ENCODE measurements at regions not wholly inside any gene's neighbourhood (a gene's known extent, or its start where the extent isn't known, plus 50 kb on each side); places are given as distances from the start of the nearest gene placed in this dataset.
"Not testable (repeated sequence)": the region's sequence is repeated elsewhere in the genome, so short reads cannot be mapped to it uniquely, and the experiment has no call there.

- no peak for DNase-seq (ENCODE audit: low read depth, low spot score)
- TF ChIP-seq SUZ12 (IDR thresholded peaks at IDR 0.05; ENCODE audit: extremely low read depth, insufficient read depth, insufficient read length), result no peak
- no peak for TF ChIP-seq ZNF274 (IDR thresholded peaks at IDR 0.05; ENCODE audit: low read depth, low read length)
- no peak for TF ChIP-seq YY1 (IDR thresholded peaks at IDR 0.05; ENCODE audit: insufficient read depth, insufficient read length)
- H3K4me1 ChIP-seq (ENCODE audit: insufficient read depth, insufficient read length), result no peaks in the 10 kb centered on the region
- no peak overlapping the region for H3K9ac ChIP-seq (ENCODE audit: insufficient read length, low read depth)
- H3K9me3 ChIP-seq (ENCODE audit: insufficient read depth, low read length), result peaks cover 17% of the 10 kb centered on the region
- H3K27me3 ChIP-seq (ENCODE audit: insufficient read depth, insufficient read length), result no peaks in the 10 kb centered on the region
- no peaks in the 10 kb centered on the region for H3K36me3 ChIP-seq (ENCODE audit: insufficient read depth, insufficient read length, low read length)
- H3K4me3 ChIP-seq (ENCODE audit: insufficient read length, low read depth), result no peak overlapping the region
These were observed 84.0 kb upstream of the BMAL1 start for GRCh38 chr11:13193613-13194012.

- not testable (repeated sequence) for H3K36me3 ChIP-seq (ENCODE audit: insufficient read depth, insufficient read length, low read length); H3K4me1 ChIP-seq (ENCODE audit: insufficient read depth, insufficient read length); H3K9me3 ChIP-seq (ENCODE audit: insufficient read depth, low read length); H3K27me3 ChIP-seq (ENCODE audit: insufficient read depth, insufficient read length); H3K9ac ChIP-seq (ENCODE audit: insufficient read length, low read depth); H3K4me3 ChIP-seq (ENCODE audit: insufficient read length, low read depth); DNase-seq (ENCODE audit: low read depth, low spot score)
These were observed 80.2 kb upstream of the BMAL1 start for GRCh38 chr11:13197374-13197773.

- no peak for DNase-seq (ENCODE audit: low read depth, low spot score)
- H3K4me1 ChIP-seq (ENCODE audit: insufficient read depth, insufficient read length), result no peaks in the 10 kb centered on the region
- no peak overlapping the region for H3K4me3 ChIP-seq (ENCODE audit: insufficient read length, low read depth)
- H3K36me3 ChIP-seq (ENCODE audit: insufficient read depth, insufficient read length, low read length), result no peaks in the 10 kb centered on the region
- H3K9ac ChIP-seq (ENCODE audit: insufficient read length, low read depth), result no peak overlapping the region
- no peaks in the 10 kb centered on the region for H3K9me3 ChIP-seq (ENCODE audit: insufficient read depth, low read length)
- TF ChIP-seq YY1 (IDR thresholded peaks at IDR 0.05; ENCODE audit: insufficient read depth, insufficient read length), result no peak
- no peak for TF ChIP-seq SUZ12 (IDR thresholded peaks at IDR 0.05; ENCODE audit: extremely low read depth, insufficient read depth, insufficient read length)
- no peak for TF ChIP-seq ZNF274 (IDR thresholded peaks at IDR 0.05; ENCODE audit: low read depth, low read length)
- no peaks in the 10 kb centered on the region for H3K27me3 ChIP-seq (ENCODE audit: insufficient read depth, insufficient read length)
These were observed 72.1 kb upstream of the BMAL1 start for GRCh38 chr11:13205486-13205885.

- no peaks in the 10 kb centered on the region for H3K36me3 ChIP-seq (ENCODE audit: insufficient read depth, insufficient read length, low read length)
- DNase-seq (ENCODE audit: low read depth, low spot score), result no peak
- no peaks in the 10 kb centered on the region for H3K4me1 ChIP-seq (ENCODE audit: insufficient read depth, insufficient read length)
- H3K4me3 ChIP-seq (ENCODE audit: insufficient read length, low read depth), result no peak overlapping the region
- H3K27me3 ChIP-seq (ENCODE audit: insufficient read depth, insufficient read length), result no peaks in the 10 kb centered on the region
- H3K9me3 ChIP-seq (ENCODE audit: insufficient read depth, low read length), result no peaks in the 10 kb centered on the region
- no peak for TF ChIP-seq YY1 (IDR thresholded peaks at IDR 0.05; ENCODE audit: insufficient read depth, insufficient read length)
- TF ChIP-seq ZNF274 (IDR thresholded peaks at IDR 0.05; ENCODE audit: low read depth, low read length), result no peak
- no peak for TF ChIP-seq SUZ12 (IDR thresholded peaks at IDR 0.05; ENCODE audit: extremely low read depth, insufficient read depth, insufficient read length)
- H3K9ac ChIP-seq (ENCODE audit: insufficient read length, low read depth), result no peak overlapping the region
These were observed 71.4 kb upstream of the BMAL1 start for GRCh38 chr11:13206086-13206640.

- no peaks in the 10 kb centered on the region for H3K27me3 ChIP-seq (ENCODE audit: insufficient read depth, insufficient read length)
- no peaks in the 10 kb centered on the region for H3K36me3 ChIP-seq (ENCODE audit: insufficient read depth, insufficient read length, low read length)
- TF ChIP-seq YY1 (IDR thresholded peaks at IDR 0.05; ENCODE audit: insufficient read depth, insufficient read length) (no peak), SUZ12 (IDR thresholded peaks at IDR 0.05; ENCODE audit: extremely low read depth, insufficient read depth, insufficient read length) (no peak), ZNF274 (IDR thresholded peaks at IDR 0.05; ENCODE audit: low read depth, low read length) (no peak)
These were observed 70.3 kb upstream of the BMAL1 start for GRCh38 chr11:13207270-13207664.

GRCh38 chr11:13207665-13208594 is 69.7 kb upstream of the BMAL1 start:
- no peaks in the 10 kb centered on the region for H3K9me3 ChIP-seq (ENCODE audit: insufficient read depth, low read length)
- no peak for TF ChIP-seq SUZ12 (IDR thresholded peaks at IDR 0.05; ENCODE audit: extremely low read depth, insufficient read depth, insufficient read length)
- no peaks in the 10 kb centered on the region for H3K27me3 ChIP-seq (ENCODE audit: insufficient read depth, insufficient read length)
- H3K36me3 ChIP-seq (ENCODE audit: insufficient read depth, insufficient read length, low read length), result no peaks in the 10 kb centered on the region
- H3K9ac ChIP-seq (ENCODE audit: insufficient read length, low read depth), result peak overlapping the region; percentile 52
- DNase-seq (ENCODE audit: low read depth, low spot score), result no peak
- no peak overlapping the region for H3K4me3 ChIP-seq (ENCODE audit: insufficient read length, low read depth)
- no peaks in the 10 kb centered on the region for H3K4me1 ChIP-seq (ENCODE audit: insufficient read depth, insufficient read length)

More at GRCh38 chr11:13207270-13207664, 70.3 kb upstream of the BMAL1 start:
- H3K4me1 ChIP-seq (ENCODE audit: insufficient read depth, insufficient read length), result no peaks in the 10 kb centered on the region
- H3K9ac ChIP-seq (ENCODE audit: insufficient read length, low read depth), result peak overlapping the region; percentile 52
- DNase-seq (ENCODE audit: low read depth, low spot score), result no peak
- no peaks in the 10 kb centered on the region for H3K9me3 ChIP-seq (ENCODE audit: insufficient read depth, low read length)
- no peak overlapping the region for H3K4me3 ChIP-seq (ENCODE audit: insufficient read length, low read depth)

- Histone ChIP-seq H3K36me3 (ENCODE audit: insufficient read depth, insufficient read length, low read length) (no peaks in the 10 kb centered on the region), H3K9ac (ENCODE audit: insufficient read length, low read depth) (no peak overlapping the region), H3K9me3 (ENCODE audit: insufficient read depth, low read length) (no peaks in the 10 kb centered on the region), H3K27me3 (ENCODE audit: insufficient read depth, insufficient read length) (no peaks in the 10 kb centered on the region), H3K4me1 (ENCODE audit: insufficient read depth, insufficient read length) (no peaks in the 10 kb centered on the region), H3K4me3 (ENCODE audit: insufficient read length, low read depth) (no peak overlapping the region)
- DNase-seq (ENCODE audit: low read depth, low spot score), result no peak
- TF ChIP-seq ZNF274 (IDR thresholded peaks at IDR 0.05; ENCODE audit: low read depth, low read length), result no peak
- no peak for TF ChIP-seq SUZ12 (IDR thresholded peaks at IDR 0.05; ENCODE audit: extremely low read depth, insufficient read depth, insufficient read length)
- TF ChIP-seq YY1 (IDR thresholded peaks at IDR 0.05; ENCODE audit: insufficient read depth, insufficient read length), result no peak
These were observed 68.7 kb upstream of the BMAL1 start for GRCh38 chr11:13208921-13209320.
